HG02678 (cell line): ENCODE measurements at regions not wholly inside any gene's neighbourhood (a gene's known extent, or its start where the extent isn't known, plus 50 kb on each side); places are given as distances from the start of the nearest gene placed in this dataset.
"Not testable (repeated sequence)": the region's sequence is repeated elsewhere in the genome, so short reads cannot be mapped to it uniquely, and the experiment has no call there.

Experiments
- ATAC-seq: cut with Tn5 transposase; IDR thresholded peaks from one replicate; pipeline ENCODE4 v1.9.1; 2021; ENCODE audit warnings: mild to moderate bottlenecking, moderate library complexity; ENCODE audit not compliant: unreplicated experiment

- no peak for ATAC-seq
These were observed 104.4 kb upstream of the ZBTB20 start for GRCh38 chr3:115251509-115251908.

GRCh38 chr3:115252679-115253078 lies 105.6 kb upstream of the ZBTB20 start:
- ATAC-seq = no peak

- ATAC-seq = no peak
These were observed 107.6 kb upstream of the ZBTB20 start for GRCh38 chr3:115254492-115255196.

GRCh38 chr3:115255197-115255585 lies 108.1 kb upstream of the ZBTB20 start:
- ATAC-seq = no peak

- no peak for ATAC-seq
These were observed 123.8 kb upstream of the ZBTB20 start for GRCh38 chr3:115270849-115271248.

- no peak for ATAC-seq
These were observed 125.1 kb upstream of the ZBTB20 start for GRCh38 chr3:115272036-115272824.

- no peak for ATAC-seq
These were observed 128.8 kb upstream of the ZBTB20 start for GRCh38 chr3:115275896-115276295.

- ATAC-seq = no peak
These were observed 132.9 kb upstream of the ZBTB20 start for GRCh38 chr3:115279939-115280338.

- no peak for ATAC-seq
These were observed 133.4 kb upstream of the ZBTB20 start for GRCh38 chr3:115280506-115280905.

GRCh38 chr3:115281697-115282675 lies 134.9 kb upstream of the ZBTB20 start:
- ATAC-seq = no peak

GRCh38 chr3:115284980-115285379 lies 137.9 kb upstream of the ZBTB20 start:
- no peak for ATAC-seq

- no peak for ATAC-seq
These were observed 139.6 kb upstream of the ZBTB20 start for GRCh38 chr3:115286529-115287197.

GRCh38 chr3:115287198-115287597 lies 140.1 kb upstream of the ZBTB20 start:
- ATAC-seq = no peak

- no peak for ATAC-seq
These were observed 145.0 kb upstream of the ZBTB20 start for GRCh38 chr3:115292131-115292530.

GRCh38 chr3:115292677-115293165 lies 145.6 kb upstream of the ZBTB20 start:
- no peak for ATAC-seq

GRCh38 chr3:115293321-115293720 lies 146.2 kb upstream of the ZBTB20 start:
- no peak for ATAC-seq

- no peak for ATAC-seq
These were observed 154.3 kb upstream of the ZBTB20 start for GRCh38 chr3:115301364-115301860.

- ATAC-seq = not testable (repeated sequence)
These were observed 170.9 kb upstream of the ZBTB20 start for GRCh38 chr3:115317953-115318352.

GRCh38 chr3:115321400-115321805 lies 174.3 kb upstream of the ZBTB20 start:
- ATAC-seq = no peak

GRCh38 chr3:115322901-115323300 lies 175.8 kb upstream of the ZBTB20 start:
- no peak for ATAC-seq
